HG02759 (cell line): ENCODE measurements at regions not wholly inside any gene's neighbourhood (a gene's known extent, or its start where the extent isn't known, plus 50 kb on each side); places are given as distances from the start of the nearest gene placed in this dataset.

Experiments
- ATAC-seq: cut with Tn5 transposase; IDR thresholded peaks from one replicate; pipeline ENCODE4 v1.9.1; 2021; ENCODE audit warnings: mild to moderate bottlenecking, moderate library complexity; ENCODE audit not compliant: unreplicated experiment

DNA sequence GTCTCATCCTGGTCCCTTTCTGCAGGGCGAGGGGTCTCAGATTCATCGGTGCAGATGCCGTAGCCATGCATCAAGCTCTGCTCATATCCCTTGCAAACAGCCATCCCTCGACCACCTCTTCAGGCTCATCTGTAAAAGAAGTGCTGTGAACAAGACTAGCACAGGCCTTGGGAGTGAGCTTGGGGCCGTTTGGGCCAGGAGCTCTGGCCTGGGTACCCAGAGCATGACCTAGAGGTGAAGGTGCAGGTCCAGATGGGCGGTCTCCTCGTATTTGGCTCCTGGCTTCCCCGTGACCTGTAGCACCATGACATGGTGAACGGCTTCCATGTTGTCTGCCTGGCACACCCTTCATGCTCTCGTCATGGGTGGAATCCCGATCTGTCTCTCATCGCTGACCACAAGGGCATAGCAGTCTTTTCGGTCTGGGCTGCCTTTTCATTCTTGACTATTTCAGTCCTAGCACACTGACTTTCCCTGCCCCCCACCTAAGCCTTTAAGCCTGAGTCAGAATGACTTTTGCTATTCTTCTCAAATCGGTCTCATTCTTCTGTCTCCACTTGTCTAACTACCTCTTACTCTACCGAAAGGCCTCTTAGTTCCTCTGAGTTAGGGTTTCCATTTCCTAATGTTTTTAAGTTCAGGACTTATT, 216.0 kb downstream of the FOXL1 start:
- ATAC-seq, result no peak

GRCh38 chr16:86797700-86798099, 219.4 kb downstream of the FOXL1 start:
- no peak for ATAC-seq

DNA sequence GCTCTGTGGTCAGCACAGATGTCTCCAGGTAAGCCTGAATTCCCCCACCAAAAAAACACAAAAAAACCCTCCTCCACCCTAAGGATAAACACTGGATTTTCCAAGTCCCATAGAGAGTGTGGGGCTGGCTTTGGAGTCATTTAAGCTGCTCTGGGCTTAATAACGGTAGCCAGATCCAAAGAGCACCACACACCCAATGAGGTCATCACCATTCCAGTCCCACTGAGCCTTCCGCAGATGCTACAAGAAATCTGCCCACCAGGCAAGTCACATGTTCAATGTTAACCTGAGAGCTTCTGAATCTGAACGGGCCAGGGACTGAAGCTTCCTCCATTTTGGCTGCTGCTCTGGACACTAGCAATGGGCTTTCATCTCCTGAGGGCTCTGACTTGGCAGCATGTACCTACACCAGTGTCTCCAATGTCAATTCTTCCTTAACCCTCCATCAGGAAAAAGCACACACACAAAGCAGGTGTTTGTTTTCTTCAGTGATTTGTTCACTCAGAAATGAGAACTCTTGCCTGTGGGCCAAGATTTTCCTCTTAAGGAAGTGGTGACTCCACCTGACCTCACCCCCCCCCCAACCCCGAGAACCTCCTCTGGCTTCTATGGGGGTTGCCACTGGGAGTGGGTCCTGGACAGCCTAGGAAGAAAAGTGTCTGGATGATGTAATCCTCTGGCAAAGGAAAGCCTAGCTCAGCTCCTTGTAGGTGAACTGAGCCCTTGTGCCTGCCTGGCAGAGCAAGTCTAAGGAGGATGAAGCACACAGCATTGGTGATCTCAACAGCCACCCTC, 220.1 kb downstream of the FOXL1 start:
- no peak for ATAC-seq

- ATAC-seq, result no peak
Observed at GRCh38 chr16:86799367-86799766, 221.0 kb downstream of the FOXL1 start.

DNA sequence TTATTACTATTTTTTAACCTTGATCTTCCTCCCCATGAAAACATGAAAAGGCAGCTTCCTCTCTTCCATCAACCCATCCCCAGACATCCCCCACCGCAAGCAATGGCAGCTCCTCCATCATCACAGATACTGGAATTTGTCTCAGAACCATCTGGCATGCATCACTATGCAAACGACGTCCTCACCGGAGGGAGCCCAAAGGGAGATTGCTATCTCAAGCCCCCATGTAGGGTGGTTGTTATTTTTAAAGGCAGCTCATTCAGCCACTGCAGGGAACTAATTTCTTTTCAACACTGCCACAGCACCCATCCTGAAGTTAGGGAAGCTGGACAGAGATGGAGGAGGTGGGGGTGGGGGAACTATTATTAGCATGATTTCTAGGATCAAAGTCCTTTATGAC, 222.5 kb downstream of the FOXL1 start:
- ATAC-seq, result no peak

GRCh38 chr16:86802013-86802412, 223.7 kb downstream of the FOXL1 start:
- ATAC-seq, result no peak

- no peak for ATAC-seq
Observed at GRCh38 chr16:86805188-86805587, 226.8 kb downstream of the FOXL1 start.

GRCh38 chr16:86806181-86806837, 228.0 kb downstream of the FOXL1 start:
- ATAC-seq, result no peak

DNA sequence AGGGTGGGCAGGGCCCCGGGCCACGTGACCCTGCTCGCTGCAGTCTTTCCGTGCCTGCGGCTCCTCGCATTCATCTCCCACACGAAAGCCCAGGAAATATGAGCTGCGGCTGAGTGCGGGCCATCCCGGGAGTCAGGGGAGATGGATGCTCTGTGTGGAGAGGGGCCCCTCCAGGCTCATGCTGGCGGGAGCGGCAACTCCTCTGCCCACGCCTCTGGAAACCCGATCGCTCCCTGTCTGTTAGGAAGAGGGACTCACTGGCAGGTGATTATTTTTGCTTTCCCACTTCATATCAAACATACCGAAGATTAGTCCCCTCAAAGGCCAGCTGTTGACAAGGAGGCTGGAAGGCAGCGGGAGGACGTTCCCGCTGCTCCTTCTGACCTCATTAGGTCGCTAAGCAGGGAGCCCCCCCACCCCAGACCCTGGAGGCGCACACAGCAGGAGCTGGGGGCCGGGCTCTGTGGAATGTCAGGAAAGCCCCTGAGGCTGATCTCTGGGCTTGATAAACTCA, 228.5 kb downstream of the FOXL1 start:
- ATAC-seq, result no peak

DNA sequence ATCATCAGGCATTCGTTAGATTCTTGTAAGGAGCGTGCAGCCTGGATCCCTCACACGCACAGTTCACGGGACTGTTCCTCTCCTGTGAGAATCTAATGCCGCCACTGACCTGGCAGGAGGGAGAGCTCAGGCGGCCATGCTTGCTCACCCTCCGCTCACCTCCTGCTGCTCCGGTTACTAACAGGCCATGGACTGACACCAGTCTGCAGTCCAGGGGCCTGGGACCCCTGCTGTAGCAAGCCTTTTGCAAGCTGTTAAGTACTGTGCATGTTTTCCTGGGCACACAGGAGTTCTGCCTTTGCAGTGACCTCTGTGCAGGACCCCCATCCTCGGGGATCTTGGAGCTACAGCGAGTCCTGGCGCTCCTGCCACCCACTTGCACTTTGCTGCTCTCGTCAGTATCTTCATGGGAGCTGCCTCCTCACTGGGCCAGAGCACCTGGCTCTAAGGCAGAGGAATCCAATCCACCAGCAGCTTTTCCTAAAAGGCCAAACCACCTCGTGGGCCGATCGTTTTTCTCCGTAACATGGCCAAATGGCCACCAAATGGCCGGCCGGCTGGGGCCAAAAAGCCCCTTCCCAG, 230.6 kb downstream of the FOXL1 start:
- no peak for ATAC-seq

GRCh38 chr16:86809458-86809955, 231.2 kb downstream of the FOXL1 start:
- no peak for ATAC-seq

DNA sequence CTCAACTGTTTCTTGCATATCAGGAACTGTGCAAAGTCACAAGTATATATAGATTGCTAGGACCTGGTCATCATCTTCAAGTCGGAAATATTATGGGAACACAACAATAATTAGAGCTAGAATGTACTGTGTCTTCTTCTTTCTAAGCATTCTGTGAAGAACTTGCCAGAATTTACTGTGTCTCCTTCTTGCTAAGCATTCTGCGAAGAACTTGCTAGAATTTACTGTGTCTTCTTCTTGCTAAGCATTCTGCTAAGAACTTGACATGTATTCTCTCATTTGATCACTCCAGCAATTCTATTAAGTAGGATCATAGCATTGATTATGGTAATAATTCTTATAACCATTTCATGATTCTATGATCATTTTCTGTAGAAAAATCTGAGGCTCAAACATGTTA, 231.7 kb downstream of the FOXL1 start:
- ATAC-seq, result no peak

DNA sequence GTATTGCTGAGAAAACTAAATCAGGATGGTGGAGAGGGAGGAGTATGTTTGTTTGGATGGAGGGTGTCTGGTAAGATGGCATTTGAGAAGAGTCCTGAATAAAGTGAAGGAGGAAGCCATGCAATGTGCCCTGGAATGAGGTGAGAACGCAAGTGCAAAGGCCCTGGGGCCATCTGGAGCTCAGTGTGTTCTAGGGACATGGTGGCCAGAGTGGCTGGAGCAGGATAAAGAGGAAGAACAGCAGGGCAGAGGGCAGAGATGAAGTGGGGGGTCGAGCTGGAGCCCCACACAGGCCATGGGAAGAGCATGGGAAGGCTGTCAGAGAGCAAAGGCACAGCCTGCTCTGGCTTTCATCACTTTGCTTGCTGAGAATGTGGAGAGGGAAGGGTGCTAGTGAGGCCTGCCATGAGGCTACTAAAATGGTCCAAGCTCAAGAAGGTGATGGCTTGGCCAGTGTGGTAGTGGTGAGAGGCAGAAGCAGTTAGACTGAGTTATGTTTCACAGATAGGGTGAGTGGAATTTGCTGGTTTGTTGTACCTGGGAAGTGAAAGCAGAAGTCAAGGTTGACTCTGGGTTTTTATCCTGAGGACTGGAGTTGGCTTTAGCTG, 234.1 kb downstream of the FOXL1 start:
- no peak for ATAC-seq

DNA sequence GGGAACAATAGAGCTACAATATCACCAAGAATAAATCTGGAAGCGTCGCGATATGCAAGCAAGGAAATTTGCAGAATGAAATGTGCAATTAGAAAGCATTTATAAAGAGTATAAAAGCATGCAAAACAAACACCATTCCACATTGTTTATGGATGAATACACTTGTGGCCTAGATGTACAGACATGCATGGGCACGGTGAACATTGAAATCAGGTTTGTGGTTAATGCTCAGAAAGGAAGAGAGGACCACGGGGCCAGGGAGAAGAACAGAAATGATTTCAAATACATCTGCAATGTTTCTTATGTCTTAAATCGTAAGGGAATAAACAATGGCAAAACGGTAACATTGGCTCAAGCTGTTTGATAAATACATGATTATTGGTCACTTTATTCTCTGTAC, 235.9 kb downstream of the FOXL1 start:
- ATAC-seq, result no peak

DNA sequence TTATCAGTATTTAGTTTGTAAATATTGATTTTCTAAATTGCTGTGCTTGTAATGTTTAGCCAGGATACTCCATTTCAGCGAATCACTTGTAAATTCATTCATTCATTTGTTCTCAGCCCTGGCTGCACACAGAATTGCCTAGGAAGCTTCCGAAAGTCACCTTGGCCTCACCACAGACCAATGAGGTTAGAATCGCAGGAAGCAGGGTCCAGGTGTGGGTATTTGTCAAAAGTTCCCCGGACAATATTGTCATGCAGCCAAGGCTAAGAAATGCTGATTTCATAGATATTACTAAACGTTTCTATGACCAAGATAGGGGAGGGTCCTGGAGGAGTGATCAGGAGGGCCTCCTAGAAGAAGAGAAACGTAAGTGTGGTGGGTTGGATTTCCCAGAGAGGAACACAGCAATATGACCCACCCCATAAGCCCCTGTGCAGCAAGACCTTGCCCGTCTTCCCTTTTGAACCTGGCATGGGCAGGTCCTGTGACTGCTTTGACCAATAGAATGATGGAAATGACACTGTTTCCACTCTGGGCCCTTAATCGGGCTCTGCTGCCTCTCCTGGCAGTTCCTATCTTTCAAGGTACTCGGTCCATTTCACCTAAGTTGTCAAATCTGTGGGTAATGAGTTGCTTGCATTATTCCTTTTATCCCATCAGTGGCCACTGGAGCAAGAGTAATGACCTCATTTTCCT, 238.7 kb downstream of the FOXL1 start:
- ATAC-seq, result no peak

DNA sequence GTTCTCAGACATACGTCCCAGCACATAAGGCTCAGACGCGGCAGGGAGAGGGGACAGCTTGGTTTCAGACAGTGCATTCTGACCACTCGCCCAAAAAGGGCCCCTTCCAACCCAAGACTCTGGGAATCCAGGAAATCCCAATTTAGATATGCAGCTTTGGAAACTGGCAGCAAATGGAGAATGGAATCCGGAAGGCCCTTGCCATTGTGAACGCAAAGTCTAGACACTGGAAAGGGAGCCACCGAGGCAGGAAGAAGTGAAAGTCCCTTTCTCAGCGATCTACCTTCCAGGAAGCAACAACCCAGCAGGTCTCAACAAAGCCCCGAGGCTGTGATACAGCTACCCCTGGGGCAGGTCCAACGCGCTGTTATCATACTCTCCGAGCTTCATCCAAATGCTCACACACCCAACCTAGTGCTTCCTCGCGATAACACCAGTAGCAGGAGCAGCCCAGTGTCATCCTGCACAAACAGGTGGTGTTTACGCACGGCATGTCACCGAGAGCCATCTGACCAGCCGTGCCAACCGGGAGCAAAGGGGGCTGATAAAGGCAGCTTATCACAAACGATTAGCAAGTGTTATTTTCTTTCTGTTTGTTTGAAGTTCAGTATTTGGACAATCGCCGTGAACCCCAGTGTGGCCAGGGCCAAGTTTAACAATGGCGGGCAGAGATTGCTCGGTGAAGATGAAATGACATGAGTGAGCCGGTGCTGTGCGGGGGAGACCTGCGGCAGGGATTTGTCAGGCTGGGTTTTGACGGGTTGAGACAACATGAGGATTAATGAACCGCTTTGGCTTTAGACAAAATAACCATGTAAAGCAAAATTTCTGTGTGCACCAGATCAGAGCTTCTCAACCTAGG, 240.6 kb downstream of the FOXL1 start:
- ATAC-seq, result no peak

DNA sequence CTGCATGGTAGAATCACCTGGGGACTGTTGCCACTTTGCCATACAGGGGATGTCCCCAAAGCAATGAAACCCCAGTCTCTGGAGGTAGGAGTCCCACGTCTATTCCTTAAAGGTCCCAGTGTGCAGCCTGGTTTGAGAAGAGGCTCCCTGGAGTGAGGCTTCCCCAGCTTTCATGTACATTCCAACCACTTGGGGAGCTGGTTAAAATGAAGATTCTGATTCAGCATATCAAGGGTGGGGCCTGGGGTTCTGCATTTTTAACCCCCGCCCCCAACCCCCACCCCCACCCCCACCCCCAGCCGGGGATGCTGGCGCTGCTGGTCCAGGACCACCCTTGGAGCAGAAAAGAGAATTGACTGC, 241.2 kb downstream of the FOXL1 start:
- no peak for ATAC-seq

GRCh38 chr16:86821895-86822294, 243.5 kb downstream of the FOXL1 start:
- no peak for ATAC-seq

GRCh38 chr16:86823125-86823524, 244.8 kb downstream of the FOXL1 start:
- no peak for ATAC-seq
